ENCODE measurements at regions not wholly inside any gene's neighbourhood (a gene's known extent, or its start where the extent isn't known, plus 50 kb on each side); places are given as distances from the start of the nearest gene placed in this dataset.

- no peak for DNase-seq
- TF ChIP-seq POLR2A (IDR thresholded peaks at IDR 0.05; ENCODE audit: low read length) (no peak), GATA1 (IDR thresholded peaks at IDR 0.05; ENCODE audit: low read depth, low read length) (no peak)
Observed at GRCh38 chr16:74232806-74233465, 63.7 kb upstream of the PSMD7 start.

- no peak for DNase-seq
Observed at GRCh38 chr16:74230126-74230525, 66.5 kb upstream of the PSMD7 start.

GRCh38 chr16:74226338-74226954 is 70.2 kb upstream of the PSMD7 start:
- TF ChIP-seq POLR2A (IDR thresholded peaks at IDR 0.05; ENCODE audit: low read length) (no peak), GATA1 (IDR thresholded peaks at IDR 0.05; ENCODE audit: low read depth, low read length) (no peak)
- peak in 1 of 2 experiments; percentile 1 for DNase-seq

More at GRCh38 chr16:74230126-74230525, 66.5 kb upstream of the PSMD7 start:
- TF ChIP-seq GATA1 (IDR thresholded peaks at IDR 0.05; ENCODE audit: low read depth, low read length), result no peak
- TF ChIP-seq POLR2A (IDR thresholded peaks at IDR 0.05; ENCODE audit: low read length), result no peak

GRCh38 chr16:74224828-74225612 is 71.6 kb upstream of the PSMD7 start:
- no peak for DNase-seq
- TF ChIP-seq POLR2A (IDR thresholded peaks at IDR 0.05; ENCODE audit: low read length), result no peak
- no peak for TF ChIP-seq GATA1 (IDR thresholded peaks at IDR 0.05; ENCODE audit: low read depth, low read length)

- no peak for TF ChIP-seq GATA1 (IDR thresholded peaks at IDR 0.05; ENCODE audit: low read depth, low read length)
- TF ChIP-seq POLR2A (IDR thresholded peaks at IDR 0.05; ENCODE audit: low read length), result no peak
- DNase-seq, result no peak
Observed at GRCh38 chr16:74221828-74222227, 74.8 kb upstream of the PSMD7 start.

GRCh38 chr16:74219706-74220105 is 76.9 kb upstream of the PSMD7 start:
- TF ChIP-seq GATA1 (IDR thresholded peaks at IDR 0.05; ENCODE audit: low read depth, low read length), result no peak
- TF ChIP-seq POLR2A (IDR thresholded peaks at IDR 0.05; ENCODE audit: low read length), result no peak
- no peak for DNase-seq

- no peak for DNase-seq
- TF ChIP-seq GATA1 (IDR thresholded peaks at IDR 0.05; ENCODE audit: low read depth, low read length) (no peak), POLR2A (IDR thresholded peaks at IDR 0.05; ENCODE audit: low read length) (no peak)
Observed at GRCh38 chr16:74218871-74219270, 77.7 kb upstream of the PSMD7 start.

GRCh38 chr16:74216319-74216718 is 80.3 kb upstream of the PSMD7 start:
- DNase-seq, result no peak

GRCh38 chr16:74215249-74215648 is 81.4 kb upstream of the PSMD7 start:
- TF ChIP-seq POLR2A (IDR thresholded peaks at IDR 0.05; ENCODE audit: low read length) (no peak), GATA1 (IDR thresholded peaks at IDR 0.05; ENCODE audit: low read depth, low read length) (no peak)
- no peak for DNase-seq

More at GRCh38 chr16:74216319-74216718, 80.3 kb upstream of the PSMD7 start:
- TF ChIP-seq POLR2A (IDR thresholded peaks at IDR 0.05; ENCODE audit: low read length) (no peak), GATA1 (IDR thresholded peaks at IDR 0.05; ENCODE audit: low read depth, low read length) (no peak)

- TF ChIP-seq GATA1 (IDR thresholded peaks at IDR 0.05; ENCODE audit: low read depth, low read length) (no peak), POLR2A (IDR thresholded peaks at IDR 0.05; ENCODE audit: low read length) (no peak)
- DNase-seq, result no peak
Observed at GRCh38 chr16:74213372-74213771, 83.2 kb upstream of the PSMD7 start.

- TF ChIP-seq GATA1 (IDR thresholded peaks at IDR 0.05; ENCODE audit: low read depth, low read length) (no peak), POLR2A (IDR thresholded peaks at IDR 0.05; ENCODE audit: low read length) (no peak)
- no peak for DNase-seq
Observed at GRCh38 chr16:74210245-74210644, 86.4 kb upstream of the PSMD7 start.

GRCh38 chr16:74202009-74202408 is 94.6 kb upstream of the PSMD7 start:
- DNase-seq, result no peak
- no peak for TF ChIP-seq GATA1 (IDR thresholded peaks at IDR 0.05; ENCODE audit: low read depth, low read length)
- TF ChIP-seq POLR2A (IDR thresholded peaks at IDR 0.05; ENCODE audit: low read length), result no peak

- no peak for DNase-seq
- TF ChIP-seq POLR2A (IDR thresholded peaks at IDR 0.05; ENCODE audit: low read length), result no peak
- TF ChIP-seq GATA1 (IDR thresholded peaks at IDR 0.05; ENCODE audit: low read depth, low read length), result no peak
Observed at GRCh38 chr16:74201576-74201975, 95.0 kb upstream of the PSMD7 start.

GRCh38 chr16:74200921-74201320 is 95.7 kb upstream of the PSMD7 start:
- TF ChIP-seq GATA1 (IDR thresholded peaks at IDR 0.05; ENCODE audit: low read depth, low read length) (no peak), POLR2A (IDR thresholded peaks at IDR 0.05; ENCODE audit: low read length) (no peak)

More at GRCh38 chr16:74200921-74201320, 95.7 kb upstream of the PSMD7 start:
- DNase-seq, result no peak
